ENCODE measurements at regions not wholly inside any gene's neighbourhood (a gene's known extent, or its start where the extent isn't known, plus 50 kb on each side); places are given as distances from the start of the nearest gene placed in this dataset.

DNA sequence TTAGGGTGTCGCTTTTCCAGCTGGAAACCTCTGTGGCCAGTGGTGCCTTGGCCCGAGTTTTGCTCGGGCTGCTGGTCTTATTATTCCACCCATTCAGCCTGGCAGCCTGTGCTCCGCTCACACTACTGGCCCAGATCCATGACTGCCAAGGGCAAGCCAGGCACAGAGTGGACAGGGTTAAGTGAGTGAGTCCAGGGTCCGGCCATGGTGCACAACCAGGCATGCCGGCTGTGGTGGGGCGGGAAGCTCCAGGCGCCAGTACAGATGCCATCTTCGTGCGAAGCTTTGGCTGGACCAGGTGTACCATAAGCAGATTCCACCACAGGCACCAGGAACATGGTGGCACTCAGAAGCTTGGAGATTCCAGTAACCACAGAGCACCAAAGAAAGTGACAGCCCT is 580.2 kb upstream of the FAM174A start:
- ATAC-seq: no peak
- TF ChIP-seq CSDC2 (CRISPR knock-in tag; IDR thresholded peaks at IDR 0.05) (no peak), ZC3H10 (CRISPR knock-in tag; IDR thresholded peaks at IDR 0.05) (no peak), SNAI2 (CRISPR knock-in tag; IDR thresholded peaks at IDR 0.05) (no peak), ZNF8 (CRISPR knock-in tag; IDR thresholded peaks at IDR 0.05) (no peak), TCF4 (CRISPR knock-in tag; IDR thresholded peaks at IDR 0.05; ENCODE audit: borderline replicate concordance) (no peak)

GRCh38 chr5:99949969-99950524 is 585.1 kb upstream of the FAM174A start:
- no peak for TF ChIP-seq PATZ1 (CRISPR knock-in tag; IDR thresholded peaks at IDR 0.05; ENCODE audit: borderline replicate concordance)
- TF ChIP-seq TCF4 (CRISPR knock-in tag; IDR thresholded peaks at IDR 0.05; ENCODE audit: borderline replicate concordance): no peak
- TF ChIP-seq ESRRG (CRISPR knock-in tag; IDR thresholded peaks at IDR 0.05): no peak
- no peak for TF ChIP-seq SNAI2 (CRISPR knock-in tag; IDR thresholded peaks at IDR 0.05)
- TF ChIP-seq ISL1 (CRISPR knock-in tag; IDR thresholded peaks at IDR 0.05): no peak
- TF ChIP-seq ZC3H10 (CRISPR knock-in tag; IDR thresholded peaks at IDR 0.05): no peak
- no peak for TF ChIP-seq ZNF8 (CRISPR knock-in tag; IDR thresholded peaks at IDR 0.05)
- no peak for TF ChIP-seq TOX (CRISPR knock-in tag; IDR thresholded peaks at IDR 0.05; ENCODE audit: borderline replicate concordance)
- no peak for TF ChIP-seq ARNTL (CRISPR knock-in tag; IDR thresholded peaks at IDR 0.05; ENCODE audit: borderline replicate concordance, low read depth)
- TF ChIP-seq OSR1 (CRISPR knock-in tag; IDR thresholded peaks at IDR 0.05): no peak
- no peak for TF ChIP-seq ZFP30 (CRISPR knock-in tag; IDR thresholded peaks at IDR 0.05)
- TF ChIP-seq ZFP3 (CRISPR knock-in tag; IDR thresholded peaks at IDR 0.05): no peak
- no peak for TF ChIP-seq ZNF70 (CRISPR knock-in tag; IDR thresholded peaks at IDR 0.05)
- TF ChIP-seq, protein P1, sequence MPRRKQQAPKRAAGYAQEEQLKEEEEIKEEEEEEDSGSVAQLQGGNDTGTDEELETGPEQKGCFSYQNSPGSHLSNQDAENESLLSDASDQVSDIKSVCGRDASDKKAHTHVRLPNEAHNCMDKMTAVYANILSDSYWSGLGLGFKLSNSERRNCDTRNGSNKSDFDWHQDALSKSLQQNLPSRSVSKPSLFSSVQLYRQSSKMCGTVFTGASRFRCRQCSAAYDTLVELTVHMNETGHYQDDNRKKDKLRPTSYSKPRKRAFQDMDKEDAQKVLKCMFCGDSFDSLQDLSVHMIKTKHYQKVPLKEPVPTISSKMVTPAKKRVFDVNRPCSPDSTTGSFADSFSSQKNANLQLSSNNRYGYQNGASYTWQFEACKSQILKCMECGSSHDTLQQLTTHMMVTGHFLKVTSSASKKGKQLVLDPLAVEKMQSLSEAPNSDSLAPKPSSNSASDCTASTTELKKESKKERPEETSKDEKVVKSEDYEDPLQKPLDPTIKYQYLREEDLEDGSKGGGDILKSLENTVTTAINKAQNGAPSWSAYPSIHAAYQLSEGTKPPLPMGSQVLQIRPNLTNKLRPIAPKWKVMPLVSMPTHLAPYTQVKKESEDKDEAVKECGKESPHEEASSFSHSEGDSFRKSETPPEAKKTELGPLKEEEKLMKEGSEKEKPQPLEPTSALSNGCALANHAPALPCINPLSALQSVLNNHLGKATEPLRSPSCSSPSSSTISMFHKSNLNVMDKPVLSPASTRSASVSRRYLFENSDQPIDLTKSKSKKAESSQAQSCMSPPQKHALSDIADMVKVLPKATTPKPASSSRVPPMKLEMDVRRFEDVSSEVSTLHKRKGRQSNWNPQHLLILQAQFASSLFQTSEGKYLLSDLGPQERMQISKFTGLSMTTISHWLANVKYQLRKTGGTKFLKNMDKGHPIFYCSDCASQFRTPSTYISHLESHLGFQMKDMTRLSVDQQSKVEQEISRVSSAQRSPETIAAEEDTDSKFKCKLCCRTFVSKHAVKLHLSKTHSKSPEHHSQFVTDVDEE (CRISPR knock-in tag; IDR thresholded peaks at IDR 0.05): no peak
- no peak for TF ChIP-seq CSDC2 (CRISPR knock-in tag; IDR thresholded peaks at IDR 0.05)
- no peak for TF ChIP-seq GLIS3 (CRISPR knock-in tag; IDR thresholded peaks at IDR 0.05)
- TF ChIP-seq PPARA (CRISPR knock-in tag; IDR thresholded peaks at IDR 0.05; ENCODE audit: borderline replicate concordance): no peak
- no peak for TF ChIP-seq ZNF565 (CRISPR knock-in tag; conservative IDR thresholded peaks at IDR 0.05; ENCODE audit: low read depth)
- TF ChIP-seq, protein P2, sequence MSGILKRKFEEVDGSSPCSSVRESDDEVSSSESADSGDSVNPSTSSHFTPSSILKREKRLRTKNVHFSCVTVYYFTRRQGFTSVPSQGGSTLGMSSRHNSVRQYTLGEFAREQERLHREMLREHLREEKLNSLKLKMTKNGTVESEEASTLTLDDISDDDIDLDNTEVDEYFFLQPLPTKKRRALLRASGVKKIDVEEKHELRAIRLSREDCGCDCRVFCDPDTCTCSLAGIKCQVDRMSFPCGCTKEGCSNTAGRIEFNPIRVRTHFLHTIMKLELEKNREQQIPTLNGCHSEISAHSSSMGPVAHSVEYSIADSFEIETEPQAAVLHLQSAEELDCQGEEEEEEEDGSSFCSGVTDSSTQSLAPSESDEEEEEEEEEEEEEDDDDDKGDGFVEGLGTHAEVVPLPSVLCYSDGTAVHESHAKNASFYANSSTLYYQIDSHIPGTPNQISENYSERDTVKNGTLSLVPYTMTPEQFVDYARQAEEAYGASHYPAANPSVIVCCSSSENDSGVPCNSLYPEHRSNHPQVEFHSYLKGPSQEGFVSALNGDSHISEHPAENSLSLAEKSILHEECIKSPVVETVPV (CRISPR knock-in tag; IDR thresholded peaks at IDR 0.05): no peak
- TF ChIP-seq, protein P3, sequence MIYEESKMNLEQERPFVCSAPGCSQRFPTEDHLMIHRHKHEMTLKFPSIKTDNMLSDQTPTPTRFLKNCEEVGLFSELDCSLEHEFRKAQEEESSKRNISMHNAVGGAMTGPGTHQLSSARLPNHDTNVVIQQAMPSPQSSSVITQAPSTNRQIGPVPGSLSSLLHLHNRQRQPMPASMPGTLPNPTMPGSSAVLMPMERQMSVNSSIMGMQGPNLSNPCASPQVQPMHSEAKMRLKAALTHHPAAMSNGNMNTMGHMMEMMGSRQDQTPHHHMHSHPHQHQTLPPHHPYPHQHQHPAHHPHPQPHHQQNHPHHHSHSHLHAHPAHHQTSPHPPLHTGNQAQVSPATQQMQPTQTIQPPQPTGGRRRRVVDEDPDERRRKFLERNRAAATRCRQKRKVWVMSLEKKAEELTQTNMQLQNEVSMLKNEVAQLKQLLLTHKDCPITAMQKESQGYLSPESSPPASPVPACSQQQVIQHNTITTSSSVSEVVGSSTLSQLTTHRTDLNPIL (CRISPR knock-in tag; IDR thresholded peaks at IDR 0.05; ENCODE audit: low read depth): no peak
- ATAC-seq: no peak

- ATAC-seq: no peak
- TF ChIP-seq ZFP30 (CRISPR knock-in tag; IDR thresholded peaks at IDR 0.05) (no peak), ZNF8 (CRISPR knock-in tag; IDR thresholded peaks at IDR 0.05) (no peak), PPARA (CRISPR knock-in tag; IDR thresholded peaks at IDR 0.05; ENCODE audit: borderline replicate concordance) (no peak), PATZ1 (CRISPR knock-in tag; IDR thresholded peaks at IDR 0.05; ENCODE audit: borderline replicate concordance) (no peak), RARB (CRISPR knock-in tag; IDR thresholded peaks at IDR 0.05) (no peak), TCF4 (CRISPR knock-in tag; IDR thresholded peaks at IDR 0.05; ENCODE audit: borderline replicate concordance) (no peak), SNAI2 (CRISPR knock-in tag; IDR thresholded peaks at IDR 0.05) (no peak), CSDC2 (CRISPR knock-in tag; IDR thresholded peaks at IDR 0.05) (no peak)
These were observed 585.8 kb upstream of the FAM174A start for GRCh38 chr5:99949361-99949760.

Data from SK-N-SH treated with all-trans-retinoic acid at 6 μM for 48 hours (cell line).